Body of pancreas (tissue), 4 donors: ENCODE measurements at regions not wholly inside any gene's neighbourhood (a gene's known extent, or its start where the extent isn't known, plus 50 kb on each side); places are given as distances from the start of the nearest gene placed in this dataset.

Experiments used
- ATAC-seq: fragments of 150-250 bp; one replicate; pipeline ENCODE4 v1.9.1; 2016
- DNase-seq, 4 donors: peaks; one replicate each; pipeline ENCODE4 v3.0.0-alpha.2; 2019
- H3K27ac ChIP-seq, 4 donors: fragments of 200-600 bp; sonication (generic); 1 replicate in 3 of 4; 2 replicates in 1 of 4; pipeline versions ENCODE4 v1.5.1 to v1.6.1; 2016 to 2019; ENCODE audit warnings: mild to moderate bottlenecking in 1 of 4, mixed read lengths in 1 of 4, moderate library complexity in 1 of 4
- H3K27me3 ChIP-seq, 2 donors: fragments of 200-600 bp; sonication (generic); one replicate each; pipeline ENCODE4 v1.6.0; 2016; ENCODE audit warnings: mild to moderate bottlenecking in 1 of 2
- H3K36me3 ChIP-seq, 2 donors: fragments of 200-600 bp; sonication (generic); replicated peaks in 1 of 2; 2 replicates each; pipeline ENCODE4 v1.5.1; 2016; ENCODE audit warnings: low read depth in 2 of 2; ENCODE audit not compliant: insufficient read depth in 1 of 2
- H3K4me1 ChIP-seq: fragments of 200-600 bp; sonication (generic); one replicate; pipeline ENCODE4 v1.6.0; 2016
- H3K4me3 ChIP-seq, 2 donors: fragments of 200-600 bp; sonication (generic); 1 replicate in 1 of 2; 2 replicates in 1 of 2; pipeline ENCODE4 v1.5.1; 2016 to 2019
- H3K9me3 ChIP-seq, 3 donors: fragments of 200-600 bp; sonication (generic); 1 replicate in 2 of 3; 2 replicates in 1 of 3; pipeline ENCODE4 v1.5.1; 2016
- POLR2A ChIP-seq, 3 donors: fragments of 450-650 bp; IDR thresholded peaks; one replicate each; pipeline ENCODE4 v1.6.1; 2016; ENCODE audit warnings: antibody characterized with exemption in 3 of 3, mild to moderate bottlenecking in 2 of 3
- WGBS, 2 donors: methylation state at CpG; one replicate each; pipeline ENCODE4 v1.1.5; 2017; 5-methylcytosine and 5-hydroxymethylcytosine counted together
- intact Hi-C: fragments of 100-400 bp; cut with DNase I; formaldehyde crosslinking; loops from one replicate; pipeline ENCODE4 v1.15.1; 2023
- TF ChIP-seq, protein P1 (sequence below), 7 experiments: fragments of 450-650 bp in 4 of 7; fragments of 200-600 bp in 3 of 7; sonication (generic) in 3 of 7; IDR thresholded peaks; one replicate each; pipeline ENCODE4 v1.5.1; 2016 to 2019; ENCODE audit warnings: antibody characterized with exemption in 7 of 7

GRCh38 chr10:130301021-130301892 lies 165.1 kb downstream of the GLRX3 start:
- peak in 3 of 4 donors; percentile 35 to 66 (median 66) for DNase-seq
- no peaks in the 10 kb centered on the region for H3K4me1 ChIP-seq
- ATAC-seq = peak; percentile 81
- no peaks in the 10 kb centered on the region for H3K27me3 ChIP-seq
- H3K36me3 ChIP-seq = no peaks in the 10 kb centered on the region
- intact Hi-C loops = no loop called here
- 50% methylated on average over 54 of the region's 54 CpGs; no CpG with 5 or more reads in 1 of the 2 donors for WGBS, 2 donors
- H3K4me3 ChIP-seq = peak overlapping the region in 1 of 2 donors; percentile 31
- H3K9me3 ChIP-seq = peaks cover 0 to 26% (median 0%) of the 10 kb centered on the region in 3 donors
- peak overlapping the region in 2 of 4 donors; percentile 86 to 87 for H3K27ac ChIP-seq
- TF ChIP-seq, protein P1, sequence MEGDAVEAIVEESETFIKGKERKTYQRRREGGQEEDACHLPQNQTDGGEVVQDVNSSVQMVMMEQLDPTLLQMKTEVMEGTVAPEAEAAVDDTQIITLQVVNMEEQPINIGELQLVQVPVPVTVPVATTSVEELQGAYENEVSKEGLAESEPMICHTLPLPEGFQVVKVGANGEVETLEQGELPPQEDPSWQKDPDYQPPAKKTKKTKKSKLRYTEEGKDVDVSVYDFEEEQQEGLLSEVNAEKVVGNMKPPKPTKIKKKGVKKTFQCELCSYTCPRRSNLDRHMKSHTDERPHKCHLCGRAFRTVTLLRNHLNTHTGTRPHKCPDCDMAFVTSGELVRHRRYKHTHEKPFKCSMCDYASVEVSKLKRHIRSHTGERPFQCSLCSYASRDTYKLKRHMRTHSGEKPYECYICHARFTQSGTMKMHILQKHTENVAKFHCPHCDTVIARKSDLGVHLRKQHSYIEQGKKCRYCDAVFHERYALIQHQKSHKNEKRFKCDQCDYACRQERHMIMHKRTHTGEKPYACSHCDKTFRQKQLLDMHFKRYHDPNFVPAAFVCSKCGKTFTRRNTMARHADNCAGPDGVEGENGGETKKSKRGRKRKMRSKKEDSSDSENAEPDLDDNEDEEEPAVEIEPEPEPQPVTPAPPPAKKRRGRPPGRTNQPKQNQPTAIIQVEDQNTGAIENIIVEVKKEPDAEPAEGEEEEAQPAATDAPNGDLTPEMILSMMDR (IDR thresholded peaks at IDR 0.05) = no peak
- TF ChIP-seq POLR2A (IDR thresholded peaks at IDR 0.05) = peak in 2 of 3 donors; percentile 45 to 59

DNA sequence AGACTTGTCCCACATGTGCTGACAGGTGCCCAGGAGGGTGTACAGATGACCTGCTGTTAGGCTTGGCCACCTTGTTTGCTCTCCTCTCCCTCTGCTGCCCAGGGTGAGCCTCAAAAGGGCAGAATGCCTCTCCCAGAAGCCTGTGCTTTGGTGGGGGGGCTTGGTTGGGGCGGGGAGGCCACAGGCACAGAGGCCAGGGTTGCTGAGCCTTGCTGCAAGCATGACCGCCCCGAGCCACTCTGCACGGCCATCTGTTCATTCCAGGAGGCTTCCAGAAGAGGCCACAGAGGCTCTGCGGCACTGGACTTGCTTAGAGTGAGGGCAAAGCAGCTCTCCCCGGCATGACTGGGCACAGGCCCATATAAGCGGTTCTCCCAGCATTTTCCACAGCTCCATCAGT lies 190.8 kb downstream of the GLRX3 start:
- DNase-seq (no peak), ATAC-seq (no peak)
- H3K27me3 ChIP-seq = no peaks in the 10 kb centered on the region
- H3K4me3 ChIP-seq = no peak overlapping the region
- WGBS, 2 donors = 77% methylated on average over 7 of the region's 7 CpGs; no CpG with 5 or more reads in 1 of the 2 donors
- TF ChIP-seq, protein P1 (IDR thresholded peaks at IDR 0.05) = no peak
- TF ChIP-seq POLR2A (IDR thresholded peaks at IDR 0.05) = no peak
- H3K36me3 ChIP-seq = no peaks in the 10 kb centered on the region
- no peaks in the 10 kb centered on the region for H3K9me3 ChIP-seq
- intact Hi-C loops = no loop called here
- no peak overlapping the region for H3K27ac ChIP-seq
- H3K4me1 ChIP-seq = no peaks in the 10 kb centered on the region

- H3K4me3 ChIP-seq = no peak overlapping the region
- H3K4me1 ChIP-seq = no peaks in the 10 kb centered on the region
- intact Hi-C loops = no loop called here
- 72 to 100% methylated on average over 2 to 6 of the region's 6 CpGs for WGBS, 2 donors
- H3K27ac ChIP-seq = no peak overlapping the region
- TF ChIP-seq, protein P1 (IDR thresholded peaks at IDR 0.05) = no peak
- no peak for TF ChIP-seq POLR2A (IDR thresholded peaks at IDR 0.05)
- no peaks in the 10 kb centered on the region for H3K27me3 ChIP-seq
- H3K9me3 ChIP-seq = no peaks in the 10 kb centered on the region
- ATAC-seq (no peak), DNase-seq (no peak)
- H3K36me3 ChIP-seq = no peaks in the 10 kb centered on the region
Measured at GRCh38 chr10:130329792-130330191, 193.6 kb downstream of the GLRX3 start.

GRCh38 chr10:130333185-130333584 lies 197.0 kb downstream of the GLRX3 start:
- no peak for TF ChIP-seq POLR2A (IDR thresholded peaks at IDR 0.05)
- TF ChIP-seq, protein P1 (IDR thresholded peaks at IDR 0.05) = no peak
- 22 to 24% methylated on average over 2 of the region's 2 CpGs for WGBS, 2 donors
- no peaks in the 10 kb centered on the region for H3K27me3 ChIP-seq
- H3K4me3 ChIP-seq = no peak overlapping the region
- intact Hi-C loops = no loop called here
- ATAC-seq (no peak), DNase-seq (no peak)
- no peaks in the 10 kb centered on the region for H3K4me1 ChIP-seq
- no peaks in the 10 kb centered on the region for H3K9me3 ChIP-seq
- no peak overlapping the region for H3K27ac ChIP-seq
- H3K36me3 ChIP-seq = no peaks in the 10 kb centered on the region
